ENCODE measurements at regions not wholly inside any gene's neighbourhood (a gene's known extent, or its start where the extent isn't known, plus 50 kb on each side); places are given as distances from the start of the nearest gene placed in this dataset.

DNA sequence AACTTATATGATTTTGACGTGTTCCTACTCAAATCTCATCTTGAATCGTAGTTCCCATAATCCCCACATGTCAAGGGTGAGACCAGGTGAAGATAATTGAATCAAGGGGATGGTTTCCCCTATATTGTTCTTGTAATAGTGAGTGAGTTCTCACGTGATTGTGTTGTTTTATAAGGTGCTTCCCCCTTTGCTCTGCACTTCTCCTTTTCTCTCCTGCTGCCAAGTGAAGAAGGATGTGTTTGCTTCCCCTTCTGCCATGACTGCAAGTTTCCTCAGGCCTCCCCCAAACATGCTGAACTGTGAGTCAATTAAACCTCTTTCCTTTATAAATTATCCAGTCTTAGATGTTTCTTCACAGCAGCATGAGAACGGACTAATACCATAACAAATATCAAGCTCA lies 83.2 kb downstream of the MANEA start:
- ChIA-PET CTCF (interaction anchor here (0.7 to 1.2 kb wide), 3 partner anchors 10 to 170 kb away, joined by 3 to 4 read pairs (median 3); no protein-coding TSS in a partner anchor), POLR2A (no interaction called here)
- TF ChIP-seq CTCF (IDR thresholded peaks at IDR 0.05; ENCODE audit: control extremely low read depth, extremely low read depth, low read depth, missing control alignments), result no peak
- no peak for DNase-seq (ENCODE audit: extremely low spot score)

DNA sequence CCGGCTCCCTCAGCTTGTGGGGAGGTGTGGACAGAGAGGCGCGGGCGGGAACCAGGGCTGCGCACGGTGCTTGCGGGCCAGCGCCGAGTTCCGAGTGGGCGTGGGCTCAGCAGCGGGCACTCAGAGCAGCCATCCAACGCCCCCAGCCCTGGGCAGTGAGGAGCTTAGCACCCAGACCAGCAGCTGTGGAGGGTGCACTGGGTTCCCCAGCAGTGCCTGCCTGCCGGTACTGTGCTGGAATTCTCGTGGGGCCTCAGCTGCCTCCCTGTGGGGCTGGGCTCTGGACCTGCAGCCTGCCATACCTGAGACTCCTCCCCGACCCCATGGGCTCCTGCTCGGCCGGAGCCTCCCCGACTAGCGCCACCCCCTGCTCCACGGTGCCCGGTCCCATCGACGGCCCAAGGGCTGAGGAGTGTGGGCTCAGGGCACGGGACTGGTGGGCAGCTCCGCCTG lies 92.7 kb downstream of the MANEA start:
- POLR2A ChIA-PET, result no interaction called here
- TF ChIP-seq CTCF (IDR thresholded peaks at IDR 0.05; ENCODE audit: control extremely low read depth, extremely low read depth, low read depth, missing control alignments), result no peak
- DNase-seq (ENCODE audit: extremely low spot score), result no peak
- CTCF ChIA-PET, result interaction anchor here (0.8 to 2.0 kb wide), 3 partner anchors 9 to 29 kb away, joined by 3 to 5 read pairs (median 4); no protein-coding TSS in a partner anchor

DNA sequence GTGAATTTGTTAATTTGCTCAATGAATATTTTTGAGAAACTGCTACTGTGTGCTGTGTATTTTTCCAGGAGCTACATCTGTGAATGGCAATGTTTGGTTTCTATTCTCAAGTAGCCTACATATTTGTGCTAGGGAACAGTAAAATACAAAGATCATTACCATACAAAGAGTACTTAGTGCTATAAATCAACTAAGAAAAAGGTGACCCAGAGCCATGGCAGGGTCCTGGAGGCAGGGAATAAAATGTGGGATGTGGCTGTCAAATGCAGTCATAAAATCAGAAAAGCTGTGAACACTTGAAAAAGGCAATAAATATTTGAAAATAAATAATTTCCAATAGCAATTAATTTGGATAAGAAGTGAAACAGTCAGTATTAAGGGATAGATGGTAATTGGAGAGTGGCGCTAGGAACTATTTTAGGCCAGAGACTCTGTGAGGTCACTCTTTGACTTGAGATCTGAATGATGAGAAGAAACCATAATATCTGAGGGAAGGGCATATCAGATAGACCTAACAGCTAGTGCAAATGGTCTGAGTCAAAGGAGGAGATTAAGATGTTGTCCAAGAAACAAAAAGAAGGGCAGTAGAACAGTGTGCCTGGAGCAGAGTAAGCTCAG lies 98.8 kb downstream of the MANEA start:
- POLR2A ChIA-PET, result no interaction called here
- no peak for DNase-seq (ENCODE audit: extremely low spot score)
- TF ChIP-seq CTCF (IDR thresholded peaks at IDR 0.05; ENCODE audit: control extremely low read depth, extremely low read depth, low read depth, missing control alignments), result no peak
- CTCF ChIA-PET, result interaction anchor here (1.4 to 2.1 kb wide), 2 partner anchors 14 to 36 kb away, joined by 3 to 7 read pairs; no protein-coding TSS in a partner anchor

DNA sequence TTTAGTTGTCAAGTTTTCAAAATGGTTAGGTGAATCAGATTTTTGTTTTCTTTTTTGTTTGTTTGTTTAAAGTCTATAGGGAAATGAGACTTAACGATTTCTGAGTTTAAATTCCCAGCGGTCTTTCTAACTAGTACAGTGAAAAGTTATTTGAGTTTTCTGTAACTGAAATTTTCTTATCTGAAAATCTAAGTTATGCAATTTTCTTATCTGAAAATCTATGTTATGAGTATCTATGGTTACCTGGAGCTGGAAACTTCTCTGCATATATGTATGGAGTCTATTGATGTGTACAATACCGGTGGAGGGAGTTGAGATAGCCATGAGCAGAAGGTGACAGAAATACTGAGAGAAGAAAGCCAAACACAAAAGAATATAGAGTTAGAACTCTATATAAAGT lies 102.6 kb downstream of the MANEA start:
- DNase-seq (ENCODE audit: extremely low spot score), result no peak
- CTCF ChIA-PET, result no interaction called here
- POLR2A ChIA-PET, result no interaction called here
- TF ChIP-seq CTCF (IDR thresholded peaks at IDR 0.05; ENCODE audit: control extremely low read depth, extremely low read depth, low read depth, missing control alignments), result no peak

DNA sequence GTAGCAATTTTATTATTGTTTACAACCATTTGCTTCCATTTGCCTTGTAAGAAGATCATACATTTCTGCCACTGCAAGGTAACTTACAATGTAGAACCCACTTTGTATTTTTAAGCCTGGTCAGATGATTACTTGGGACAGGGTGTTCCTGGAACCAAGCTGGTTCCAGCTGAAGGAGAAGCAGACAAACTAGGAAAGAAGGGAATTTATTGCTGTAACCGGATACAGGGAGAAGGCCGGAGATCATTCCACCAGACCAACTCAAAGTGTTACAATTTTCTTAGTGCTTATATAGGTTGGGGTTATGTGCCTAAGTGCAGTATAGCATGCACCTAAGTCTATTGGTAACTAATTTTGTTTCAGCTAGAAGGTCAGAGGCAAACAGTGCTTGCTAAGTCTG lies 104.4 kb downstream of the MANEA start:
- DNase-seq (ENCODE audit: extremely low spot score), result no peak
- TF ChIP-seq CTCF (IDR thresholded peaks at IDR 0.05; ENCODE audit: control extremely low read depth, extremely low read depth, low read depth, missing control alignments), result no peak
- CTCF ChIA-PET, result no interaction called here
- POLR2A ChIA-PET, result no interaction called here

DNA sequence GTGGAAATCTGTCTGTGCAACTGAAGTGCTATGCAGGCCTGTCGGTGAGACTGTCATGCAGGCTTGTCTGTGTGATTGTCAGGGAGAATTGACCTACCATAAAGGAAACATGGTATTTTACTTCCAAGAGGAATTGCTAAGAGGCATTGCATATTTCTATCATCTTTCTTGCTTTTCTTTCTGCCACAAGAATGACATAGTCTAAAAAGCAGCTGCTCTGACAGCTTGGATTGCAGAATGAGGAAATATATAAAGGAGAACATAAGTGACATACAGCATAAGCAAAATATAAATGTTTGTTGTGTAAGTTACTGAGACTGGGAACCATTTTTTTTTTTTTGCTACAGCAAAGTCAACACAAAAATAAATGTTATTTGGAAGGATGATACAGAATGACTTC lies 105.1 kb downstream of the MANEA start:
- no peak for TF ChIP-seq CTCF (IDR thresholded peaks at IDR 0.05; ENCODE audit: control extremely low read depth, extremely low read depth, low read depth, missing control alignments)
- CTCF ChIA-PET, result no interaction called here
- POLR2A ChIA-PET, result no interaction called here
- no peak for DNase-seq (ENCODE audit: extremely low spot score)
